GM12875 (cell line): ENCODE measurements at regions not wholly inside any gene's neighbourhood (a gene's known extent, or its start where the extent isn't known, plus 50 kb on each side); places are given as distances from the start of the nearest gene placed in this dataset.

ENCODE experiments used
- H3K4me3 ChIP-seq: one replicate; pipeline ENCODE4 v1.5.1; 2011; ENCODE audit warnings: low read depth, low read length, control low read depth
- TF ChIP-seq, protein P1 (sequence below): IDR thresholded peaks from 2 replicates; pipeline ENCODE4 v1.5.1; 2011; ENCODE audit warnings: low read depth, mild to moderate bottlenecking, control low read depth, inconsistent platforms, low read length, moderate library complexity, borderline replicate concordance; ENCODE audit not compliant: insufficient read depth

DNA sequence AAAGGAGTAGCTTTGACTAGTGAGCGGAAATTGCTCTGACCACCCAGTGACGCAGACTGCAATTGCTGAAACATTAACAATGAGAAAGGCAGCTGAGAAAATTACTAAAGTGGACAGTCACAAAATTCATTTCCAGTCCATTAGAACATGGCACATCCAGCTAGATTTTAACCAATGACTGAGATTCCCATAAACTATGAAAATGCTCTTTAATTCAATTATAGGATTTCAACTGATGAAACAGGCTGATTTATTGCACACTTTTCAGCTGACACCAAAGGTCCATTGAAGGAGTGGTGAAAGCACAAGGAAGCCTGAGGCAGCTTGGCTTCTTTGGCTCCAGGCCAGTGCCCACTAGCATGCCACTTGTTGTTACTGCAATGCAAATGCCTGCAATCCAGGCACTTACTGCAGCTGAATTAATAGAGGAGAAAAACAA, 933.4 kb downstream of the SLITRK6 start:
- TF ChIP-seq, protein P1, sequence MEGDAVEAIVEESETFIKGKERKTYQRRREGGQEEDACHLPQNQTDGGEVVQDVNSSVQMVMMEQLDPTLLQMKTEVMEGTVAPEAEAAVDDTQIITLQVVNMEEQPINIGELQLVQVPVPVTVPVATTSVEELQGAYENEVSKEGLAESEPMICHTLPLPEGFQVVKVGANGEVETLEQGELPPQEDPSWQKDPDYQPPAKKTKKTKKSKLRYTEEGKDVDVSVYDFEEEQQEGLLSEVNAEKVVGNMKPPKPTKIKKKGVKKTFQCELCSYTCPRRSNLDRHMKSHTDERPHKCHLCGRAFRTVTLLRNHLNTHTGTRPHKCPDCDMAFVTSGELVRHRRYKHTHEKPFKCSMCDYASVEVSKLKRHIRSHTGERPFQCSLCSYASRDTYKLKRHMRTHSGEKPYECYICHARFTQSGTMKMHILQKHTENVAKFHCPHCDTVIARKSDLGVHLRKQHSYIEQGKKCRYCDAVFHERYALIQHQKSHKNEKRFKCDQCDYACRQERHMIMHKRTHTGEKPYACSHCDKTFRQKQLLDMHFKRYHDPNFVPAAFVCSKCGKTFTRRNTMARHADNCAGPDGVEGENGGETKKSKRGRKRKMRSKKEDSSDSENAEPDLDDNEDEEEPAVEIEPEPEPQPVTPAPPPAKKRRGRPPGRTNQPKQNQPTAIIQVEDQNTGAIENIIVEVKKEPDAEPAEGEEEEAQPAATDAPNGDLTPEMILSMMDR, result no peak

GRCh38 chr13:84864341-84864740, 934.9 kb downstream of the SLITRK6 start:
- H3K4me3 ChIP-seq, result no peak overlapping the region
- TF ChIP-seq, protein P1, result no peak

More for the DNA sequence above, 933.4 kb downstream of the SLITRK6 start:
- no peak overlapping the region for H3K4me3 ChIP-seq

- TF ChIP-seq, protein P1, result no peak
- H3K4me3 ChIP-seq, result no peak overlapping the region
Measured at GRCh38 chr13:84847107-84847506, 952.1 kb downstream of the SLITRK6 start.

DNA sequence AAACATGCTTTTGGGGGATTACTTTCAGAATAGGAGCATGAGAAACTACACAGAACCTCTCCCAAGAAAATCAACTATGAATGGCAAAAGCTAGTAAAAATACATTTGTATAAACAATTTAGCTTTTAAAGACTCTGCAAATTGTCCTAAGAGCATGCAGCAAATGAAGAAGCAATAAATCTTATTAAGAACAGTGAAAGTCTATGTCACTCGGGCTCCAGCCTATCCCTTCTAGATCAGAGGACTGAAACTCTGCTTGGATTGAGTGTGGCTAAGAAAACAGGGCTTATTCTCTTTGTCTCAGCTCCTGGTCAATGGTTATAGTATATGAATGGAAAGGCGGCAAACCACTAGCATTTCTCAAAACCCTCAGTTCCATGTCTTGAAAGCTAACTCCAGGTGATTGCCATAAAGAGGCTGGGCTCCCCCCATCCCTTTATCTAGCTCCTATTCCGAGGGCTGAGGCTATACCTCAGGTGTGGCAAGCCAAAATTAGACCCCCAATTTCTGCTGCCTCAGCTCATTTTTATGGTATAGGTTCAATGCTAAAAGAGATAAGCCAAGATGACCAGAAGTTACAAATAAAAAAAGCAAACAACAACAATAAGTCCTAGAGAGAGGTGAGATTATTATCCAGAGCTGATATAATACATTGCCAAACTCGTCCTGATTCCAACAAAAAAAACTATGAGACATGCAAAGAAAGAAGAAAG, 953.2 kb downstream of the SLITRK6 start:
- TF ChIP-seq, protein P1, result no peak
- H3K4me3 ChIP-seq, result no peak overlapping the region

DNA sequence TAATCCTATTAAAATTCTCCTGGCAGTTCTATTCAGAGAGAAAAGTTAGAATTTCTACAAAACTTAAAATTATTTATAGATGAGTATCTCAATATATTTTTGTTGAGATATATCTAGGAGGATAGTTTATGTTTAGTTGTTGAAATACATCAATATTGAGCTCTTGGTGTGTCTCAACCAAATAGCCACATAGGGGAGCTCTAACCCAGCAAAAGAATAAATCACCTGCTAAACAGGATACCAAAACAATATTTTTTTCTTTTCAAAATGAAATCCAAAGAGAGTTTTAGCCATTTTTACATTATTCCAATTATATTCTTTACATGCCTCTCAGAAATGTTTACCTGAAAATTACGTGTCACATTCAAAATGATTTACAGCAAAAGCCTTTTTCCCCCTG, 954.7 kb downstream of the SLITRK6 start:
- H3K4me3 ChIP-seq, result no peak overlapping the region
- TF ChIP-seq, protein P1, result no peak

DNA sequence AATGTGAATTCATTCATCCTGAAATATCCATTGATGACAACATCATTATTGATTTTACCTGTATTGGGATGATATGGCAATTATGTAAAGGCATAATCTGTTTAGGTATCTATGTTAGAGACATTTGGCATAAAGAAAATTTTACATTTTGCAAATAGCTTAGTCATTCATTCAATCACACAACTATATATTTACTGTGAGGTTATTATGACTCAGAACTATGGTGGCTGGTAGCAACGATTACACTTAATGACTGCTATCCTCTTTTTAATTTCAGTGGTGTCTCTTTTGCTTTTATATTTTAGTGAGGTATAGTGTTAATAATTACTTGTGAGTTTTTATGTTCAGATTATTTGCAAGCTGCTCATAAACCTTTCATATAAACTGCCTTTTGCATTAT, 955.9 kb downstream of the SLITRK6 start:
- TF ChIP-seq, protein P1, result no peak
- no peak overlapping the region for H3K4me3 ChIP-seq

DNA sequence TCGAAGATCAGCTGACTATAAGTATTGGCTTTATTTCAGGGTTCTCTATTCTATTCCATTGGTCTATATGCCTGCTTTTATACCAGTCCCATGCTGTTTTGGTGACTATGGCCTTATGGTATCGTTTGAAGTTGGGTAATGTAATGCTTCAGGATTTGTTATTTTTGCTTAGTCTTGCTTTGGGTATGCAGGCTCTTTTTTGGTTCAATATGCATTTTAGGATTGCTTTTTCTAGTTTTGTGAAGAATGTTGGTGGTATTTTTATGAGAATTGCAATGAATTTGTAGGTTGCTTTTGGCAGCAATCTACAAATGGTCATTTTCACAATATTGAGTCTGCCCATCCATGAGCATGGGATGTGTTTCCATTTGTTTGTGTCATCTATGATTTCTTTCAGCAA, 951.9 kb upstream of the SLITRK1 start:
- TF ChIP-seq, protein P1, result no peak
- H3K4me3 ChIP-seq, result no peak overlapping the region
